ENCODE measurements at regions not wholly inside any gene's neighbourhood (a gene's known extent, or its start where the extent isn't known, plus 50 kb on each side); places are given as distances from the start of the nearest gene placed in this dataset.

GRCh38 chr12:115572440-115572839 lies 705.1 kb downstream of the MED13L start:
- Histone ChIP-seq H3K4me3 (no peak overlapping the region), H3K27ac (no peak overlapping the region), H3K9me3 (no peaks in the 10 kb centered on the region), H3K27me3 (no peaks in the 10 kb centered on the region), H3K4me1 (no peaks in the 10 kb centered on the region), H3K36me3 (no peaks in the 10 kb centered on the region)
- in situ Hi-C loops (cut with MboI; ENCODE audit: low sequenced_read_pairs in 4 of 4): no loop called here
- DNase-seq (no peak), ATAC-seq (no peak)
- no peak for TF ChIP-seq CTCF (IDR thresholded peaks at IDR 0.05 in 4 of 5, conservative IDR thresholded peaks at IDR 0.05 in 1 of 5)
- TF ChIP-seq POLR2A (IDR thresholded peaks at IDR 0.05): no peak
- intact Hi-C loops (cut with DNase I; ENCODE audit: low total_unique reads): no loop called here

- in situ Hi-C loops (cut with MboI; ENCODE audit: low sequenced_read_pairs in 4 of 4) (no loop called here), intact Hi-C loops (cut with DNase I; ENCODE audit: low total_unique reads) (no loop called here)
- H3K9me3 ChIP-seq: no peaks in the 10 kb centered on the region
- DNase-seq (no peak), ATAC-seq (no peak)
- H3K27me3 ChIP-seq: no peaks in the 10 kb centered on the region
- no peaks in the 10 kb centered on the region for H3K36me3 ChIP-seq
- TF ChIP-seq CTCF (IDR thresholded peaks at IDR 0.05 in 4 of 5, conservative IDR thresholded peaks at IDR 0.05 in 1 of 5) (no peak), POLR2A (IDR thresholded peaks at IDR 0.05) (no peak)
- no peak overlapping the region for H3K4me3 ChIP-seq
- no peak overlapping the region for H3K27ac ChIP-seq
- H3K4me1 ChIP-seq: no peaks in the 10 kb centered on the region
Observed at GRCh38 chr12:115571446-115571845, 706.0 kb downstream of the MED13L start.

GRCh38 chr12:115571027-115571426 lies 706.5 kb downstream of the MED13L start:
- no peak for DNase-seq
- ATAC-seq: no peak
- in situ Hi-C loops (cut with MboI; ENCODE audit: low sequenced_read_pairs in 4 of 4) (no loop called here), intact Hi-C loops (cut with DNase I; ENCODE audit: low total_unique reads) (no loop called here)
- no peaks in the 10 kb centered on the region for H3K9me3 ChIP-seq
- no peaks in the 10 kb centered on the region for H3K4me1 ChIP-seq
- H3K4me3 ChIP-seq: no peak overlapping the region
- no peaks in the 10 kb centered on the region for H3K27me3 ChIP-seq
- TF ChIP-seq POLR2A (IDR thresholded peaks at IDR 0.05): no peak
- no peak for TF ChIP-seq CTCF (IDR thresholded peaks at IDR 0.05 in 4 of 5, conservative IDR thresholded peaks at IDR 0.05 in 1 of 5)
- no peaks in the 10 kb centered on the region for H3K36me3 ChIP-seq
- no peak overlapping the region for H3K27ac ChIP-seq

GRCh38 chr12:115570069-115570777 lies 707.3 kb downstream of the MED13L start:
- Histone ChIP-seq H3K4me3 (no peak overlapping the region), H3K27ac (no peak overlapping the region)
- intact Hi-C loops (cut with DNase I; ENCODE audit: low total_unique reads): no loop called here

More at GRCh38 chr12:115570069-115570777, 707.3 kb downstream of the MED13L start:
- H3K4me1 ChIP-seq: no peaks in the 10 kb centered on the region
- no peak for ATAC-seq
- in situ Hi-C loops (cut with MboI; ENCODE audit: low sequenced_read_pairs in 4 of 4): no loop called here
- H3K9me3 ChIP-seq: no peaks in the 10 kb centered on the region
- no peaks in the 10 kb centered on the region for H3K36me3 ChIP-seq
- TF ChIP-seq POLR2A (IDR thresholded peaks at IDR 0.05): no peak
- TF ChIP-seq CTCF (IDR thresholded peaks at IDR 0.05 in 4 of 5, conservative IDR thresholded peaks at IDR 0.05 in 1 of 5): no peak
- no peaks in the 10 kb centered on the region for H3K27me3 ChIP-seq
- no peak for DNase-seq

All from gastrocnemius medialis (tissue), 4 donors.